Parathyroid adenoma (tissue), 2 donors: ENCODE measurements at regions not wholly inside any gene's neighbourhood (a gene's known extent, or its start where the extent isn't known, plus 50 kb on each side); places are given as distances from the start of the nearest gene placed in this dataset.

Experiments
- H2AFZ ChIP-seq: fragments of 300-600 bp; sonication (generic); one replicate; pipeline ENCODE4 v1.7.0; 2017; ENCODE audit warnings: antibody characterized with exemption, mild to moderate bottlenecking
- H3K27ac ChIP-seq: fragments of 300-600 bp; sonication (generic); one replicate; pipeline ENCODE4 v1.7.0; 2017
- H3K27me3 ChIP-seq: fragments of 300-600 bp; sonication (generic); one replicate; pipeline ENCODE4 v1.7.0; 2017; ENCODE audit warnings: low read length; ENCODE audit not compliant: control insufficient read depth, insufficient read depth
- H3K36me3 ChIP-seq: fragments of 300-600 bp; sonication (generic); one replicate; pipeline ENCODE4 v1.7.0; 2017; ENCODE audit warnings: low read length; ENCODE audit not compliant: control insufficient read depth, insufficient read depth
- H3K4me1 ChIP-seq: fragments of 300-600 bp; sonication (generic); one replicate; pipeline ENCODE4 v1.7.0; 2017; ENCODE audit warnings: control low read depth
- H3K4me2 ChIP-seq: fragments of 300-600 bp; sonication (generic); one replicate; pipeline ENCODE4 v1.7.0; 2017; ENCODE audit warnings: low read length
- H3K4me3 ChIP-seq: fragments of 300-600 bp; sonication (generic); one replicate; pipeline ENCODE4 v1.7.0; 2017; ENCODE audit warnings: low read depth, low read length
- H3K79me2 ChIP-seq: fragments of 300-600 bp; sonication (generic); one replicate; pipeline ENCODE4 v1.7.0; 2017; ENCODE audit warnings: control low read depth
- H3K9ac ChIP-seq: fragments of 300-600 bp; sonication (generic); one replicate; pipeline ENCODE4 v1.7.0; 2017; ENCODE audit warnings: mild to moderate bottlenecking
- H3K9me3 ChIP-seq: fragments of 300-600 bp; sonication (generic); one replicate; pipeline ENCODE4 v1.7.0; 2017; ENCODE audit warnings: low read length; ENCODE audit not compliant: control insufficient read depth
- TF ChIP-seq, protein P1 (sequence below): fragments of 300-600 bp; sonication (generic); IDR thresholded peaks from one replicate; pipeline ENCODE4 v1.7.0; 2017; ENCODE audit warnings: antibody characterized with exemption, mild to moderate bottlenecking
- donor health status: primary hyperparathyroidism.

DNA sequence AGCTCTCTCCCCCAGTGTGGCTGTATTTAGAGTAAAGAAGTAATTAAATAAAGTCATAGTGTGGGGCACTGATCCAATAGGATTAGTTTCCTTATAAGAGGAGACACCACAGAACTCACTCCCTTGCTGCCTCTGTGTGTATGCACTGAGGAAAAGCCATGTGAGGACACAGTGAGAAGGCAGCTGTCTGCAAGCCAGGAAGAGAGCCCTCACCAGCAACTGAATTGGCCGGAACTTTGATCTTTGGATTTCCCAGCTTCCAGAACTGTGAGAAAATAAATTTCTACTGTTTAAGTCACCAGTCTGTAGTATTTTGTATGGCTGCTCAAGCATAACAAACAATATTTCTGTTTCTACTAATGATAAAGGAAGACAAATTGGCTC, 368.7 kb upstream of the PRICKLE1 start:
- Histone ChIP-seq H3K36me3 (no peaks in the 10 kb centered on the region), H3K9me3 (no peaks in the 10 kb centered on the region), H3K4me3 (no peak overlapping the region), H3K27me3 (no peaks in the 10 kb centered on the region), H2AFZ (no peak overlapping the region), H3K27ac (no peak overlapping the region), H3K4me1 (no peaks in the 10 kb centered on the region), H3K79me2 (no peaks in the 10 kb centered on the region), H3K4me2 (no peak overlapping the region), H3K9ac (no peak overlapping the region)
- TF ChIP-seq, protein P1, sequence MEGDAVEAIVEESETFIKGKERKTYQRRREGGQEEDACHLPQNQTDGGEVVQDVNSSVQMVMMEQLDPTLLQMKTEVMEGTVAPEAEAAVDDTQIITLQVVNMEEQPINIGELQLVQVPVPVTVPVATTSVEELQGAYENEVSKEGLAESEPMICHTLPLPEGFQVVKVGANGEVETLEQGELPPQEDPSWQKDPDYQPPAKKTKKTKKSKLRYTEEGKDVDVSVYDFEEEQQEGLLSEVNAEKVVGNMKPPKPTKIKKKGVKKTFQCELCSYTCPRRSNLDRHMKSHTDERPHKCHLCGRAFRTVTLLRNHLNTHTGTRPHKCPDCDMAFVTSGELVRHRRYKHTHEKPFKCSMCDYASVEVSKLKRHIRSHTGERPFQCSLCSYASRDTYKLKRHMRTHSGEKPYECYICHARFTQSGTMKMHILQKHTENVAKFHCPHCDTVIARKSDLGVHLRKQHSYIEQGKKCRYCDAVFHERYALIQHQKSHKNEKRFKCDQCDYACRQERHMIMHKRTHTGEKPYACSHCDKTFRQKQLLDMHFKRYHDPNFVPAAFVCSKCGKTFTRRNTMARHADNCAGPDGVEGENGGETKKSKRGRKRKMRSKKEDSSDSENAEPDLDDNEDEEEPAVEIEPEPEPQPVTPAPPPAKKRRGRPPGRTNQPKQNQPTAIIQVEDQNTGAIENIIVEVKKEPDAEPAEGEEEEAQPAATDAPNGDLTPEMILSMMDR, result no peak

DNA sequence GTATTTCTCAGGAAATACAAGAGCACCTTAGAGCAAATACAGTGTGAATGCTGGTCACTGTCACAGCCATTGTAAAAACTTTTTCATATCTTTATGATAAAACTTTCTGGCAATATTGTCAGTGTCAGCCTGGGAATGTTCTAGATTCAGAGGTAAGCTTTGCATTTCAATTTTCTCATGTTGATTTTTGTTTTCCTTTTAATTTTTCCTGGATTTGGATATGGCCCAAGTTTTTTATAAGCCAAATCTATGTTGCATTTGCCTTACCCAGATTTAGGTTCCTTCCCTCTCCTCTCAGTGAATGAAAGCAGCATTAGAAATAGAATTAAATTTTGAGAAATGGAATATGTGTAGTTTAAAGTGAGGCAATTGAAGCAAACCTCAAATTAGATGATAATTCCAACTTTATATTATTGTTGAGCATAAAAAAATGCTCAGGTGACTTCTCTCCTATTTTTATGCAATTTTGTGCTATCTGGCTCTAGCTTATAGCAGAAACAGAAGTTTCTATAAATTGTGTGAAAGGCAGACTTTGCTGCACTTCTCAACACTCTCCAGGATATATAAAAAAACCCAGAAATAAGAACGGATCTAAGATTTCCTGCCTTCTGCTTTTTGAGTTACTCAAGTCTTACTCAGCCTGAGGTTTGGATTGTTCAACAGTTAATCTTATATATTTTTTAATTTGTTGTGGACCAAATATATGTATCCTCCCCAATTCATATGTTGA, 368.2 kb upstream of the PRICKLE1 start:
- no peaks in the 10 kb centered on the region for H3K4me1 ChIP-seq
- H3K9ac ChIP-seq, result no peak overlapping the region
- H3K4me2 ChIP-seq, result no peak overlapping the region
- TF ChIP-seq, protein P1, result no peak
- H3K27me3 ChIP-seq, result no peaks in the 10 kb centered on the region
- H3K27ac ChIP-seq, result no peak overlapping the region
- H3K4me3 ChIP-seq, result no peak overlapping the region
- no peaks in the 10 kb centered on the region for H3K36me3 ChIP-seq
- no peaks in the 10 kb centered on the region for H3K79me2 ChIP-seq
- no peak overlapping the region for H2AFZ ChIP-seq
- H3K9me3 ChIP-seq, result no peaks in the 10 kb centered on the region

DNA sequence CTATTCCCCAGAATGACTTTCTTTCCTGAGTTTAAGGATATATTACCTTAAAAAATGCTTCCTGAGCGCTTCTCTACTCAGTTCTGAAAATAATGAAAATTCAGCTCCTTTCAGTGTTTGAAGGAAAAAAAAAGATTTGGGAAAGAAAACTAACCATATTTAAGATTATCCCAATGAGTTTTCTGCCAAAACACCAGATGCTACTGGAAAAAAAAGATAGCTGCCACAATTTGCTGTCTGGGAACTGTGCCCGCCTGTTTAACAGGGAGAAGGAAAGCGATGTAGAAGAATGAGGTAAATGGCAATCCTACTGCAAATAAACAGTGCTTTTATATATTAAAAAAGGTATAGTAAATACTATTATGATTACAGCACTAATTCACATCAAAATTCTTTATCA, 367.6 kb upstream of the PRICKLE1 start:
- H3K27ac ChIP-seq, result no peak overlapping the region
- H3K79me2 ChIP-seq, result no peaks in the 10 kb centered on the region
- no peaks in the 10 kb centered on the region for H3K36me3 ChIP-seq
- H3K4me3 ChIP-seq, result no peak overlapping the region
- H2AFZ ChIP-seq, result no peak overlapping the region
- no peaks in the 10 kb centered on the region for H3K4me1 ChIP-seq
- H3K9me3 ChIP-seq, result no peaks in the 10 kb centered on the region
- H3K9ac ChIP-seq, result no peak overlapping the region
- H3K27me3 ChIP-seq, result no peaks in the 10 kb centered on the region
- TF ChIP-seq, protein P1, result no peak
- H3K4me2 ChIP-seq, result no peak overlapping the region

DNA sequence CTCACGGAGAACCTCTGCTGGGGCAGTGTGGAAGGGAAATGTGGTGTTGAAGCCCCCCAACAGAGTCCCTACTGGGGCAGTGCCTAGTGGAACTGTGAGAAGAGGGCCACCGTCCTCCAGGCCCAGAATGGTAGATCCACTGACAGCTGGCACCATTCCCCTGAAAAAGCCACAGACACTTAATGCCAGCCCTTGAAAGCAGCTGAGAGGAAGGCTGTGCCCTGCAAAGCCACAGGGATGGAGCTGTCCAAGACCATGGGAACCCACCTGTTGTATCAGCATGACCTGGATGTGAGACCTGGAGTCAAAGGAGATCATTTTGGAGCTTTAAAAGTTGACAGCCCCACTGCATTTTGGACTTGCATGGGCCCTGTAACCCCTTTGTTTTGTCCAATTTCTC, 363.5 kb upstream of the PRICKLE1 start:
- Histone ChIP-seq H3K9ac (no peak overlapping the region), H3K27ac (no peak overlapping the region), H3K9me3 (no peaks in the 10 kb centered on the region), H2AFZ (no peak overlapping the region), H3K4me2 (no peak overlapping the region), H3K4me3 (no peak overlapping the region), H3K4me1 (no peaks in the 10 kb centered on the region), H3K27me3 (no peaks in the 10 kb centered on the region), H3K79me2 (no peaks in the 10 kb centered on the region), H3K36me3 (no peaks in the 10 kb centered on the region)
- TF ChIP-seq, protein P1, result no peak

DNA sequence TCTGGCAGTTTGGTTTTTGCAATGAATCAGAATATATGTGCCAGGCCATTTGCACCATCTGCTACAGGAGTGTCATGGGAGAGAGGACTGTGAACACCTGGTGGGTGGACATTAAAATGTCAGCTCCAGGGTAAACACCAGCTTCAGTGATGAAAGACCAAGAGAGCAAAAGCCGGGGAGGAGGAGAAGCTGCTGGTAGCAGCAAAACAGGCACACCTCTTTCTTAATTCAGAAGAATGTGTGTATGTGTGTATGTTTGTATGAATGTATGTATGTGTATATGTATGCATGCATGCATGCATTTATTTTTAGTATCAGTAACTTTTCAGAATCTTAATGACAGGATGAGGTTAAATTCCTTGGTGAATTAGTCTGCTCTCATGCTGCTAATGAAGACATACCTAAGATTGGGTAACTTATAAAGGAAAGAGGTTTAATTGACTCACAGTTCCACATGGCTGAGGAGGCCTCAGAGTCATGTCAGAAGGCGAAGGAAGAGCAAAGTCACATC, 357.4 kb upstream of the PRICKLE1 start:
- no peak overlapping the region for H3K27ac ChIP-seq
- H2AFZ ChIP-seq, result no peak overlapping the region
- H3K4me2 ChIP-seq, result no peak overlapping the region
- H3K27me3 ChIP-seq, result no peaks in the 10 kb centered on the region
- TF ChIP-seq, protein P1, result no peak
- no peak overlapping the region for H3K9ac ChIP-seq
- H3K79me2 ChIP-seq, result no peaks in the 10 kb centered on the region
- H3K9me3 ChIP-seq, result no peaks in the 10 kb centered on the region
- no peaks in the 10 kb centered on the region for H3K36me3 ChIP-seq
- H3K4me3 ChIP-seq, result no peak overlapping the region
- H3K4me1 ChIP-seq, result no peaks in the 10 kb centered on the region
